HG03095 (cell line): ENCODE measurements at regions not wholly inside any gene's neighbourhood (a gene's known extent, or its start where the extent isn't known, plus 50 kb on each side); places are given as distances from the start of the nearest gene placed in this dataset.
"Not testable (repeated sequence)": the region's sequence is repeated elsewhere in the genome, so short reads cannot be mapped to it uniquely, and the experiment has no call there.

Experiments
- ATAC-seq: cut with Tn5 transposase; IDR thresholded peaks from one replicate; pipeline ENCODE4 v1.9.1; 2021; ENCODE audit warnings: moderate library complexity; ENCODE audit not compliant: unreplicated experiment

DNA sequence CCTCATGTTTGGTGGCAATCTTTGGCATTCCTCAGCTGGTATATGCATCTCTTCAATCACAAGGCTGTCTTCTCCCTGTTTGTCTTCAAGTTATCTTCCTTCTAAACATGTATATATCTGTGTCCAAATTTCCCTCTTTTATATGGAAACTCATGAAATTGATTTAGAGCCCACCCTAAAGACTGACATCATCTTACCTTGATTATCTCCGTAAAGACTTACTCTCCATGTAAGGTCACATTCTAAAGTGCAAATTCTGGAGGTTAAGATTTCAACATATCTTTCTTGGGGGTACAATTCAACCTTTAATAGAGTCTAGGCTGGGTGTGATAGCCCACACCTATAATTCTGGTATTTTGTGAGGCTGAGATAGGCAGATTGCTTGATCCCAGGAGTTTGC, 215.8 kb upstream of the LRRC4C start:
- no peak for ATAC-seq

GRCh38 chr11:41713030-41713429, 253.6 kb upstream of the LRRC4C start:
- ATAC-seq, result no peak

DNA sequence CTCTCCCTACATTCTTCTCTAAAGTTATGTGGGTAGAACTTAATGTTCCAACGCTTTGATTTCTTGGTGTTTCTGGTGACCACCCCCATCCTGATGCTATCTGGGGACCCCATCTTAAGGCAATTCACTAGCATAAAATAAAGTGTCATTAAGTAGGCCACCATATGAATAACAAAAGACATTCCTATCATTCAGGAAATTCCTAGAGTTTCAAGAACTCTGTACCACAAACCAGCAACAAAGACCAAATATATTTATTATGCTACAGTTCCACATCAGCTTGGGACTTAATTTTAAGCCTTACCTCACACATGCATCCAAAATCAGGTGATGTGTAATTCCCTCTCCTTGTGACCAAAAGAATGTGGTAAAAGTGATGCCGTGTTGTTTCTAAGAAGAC, 254.6 kb upstream of the LRRC4C start:
- ATAC-seq, result no peak

- no peak for ATAC-seq
Observed at GRCh38 chr11:41716862-41717261, 257.4 kb upstream of the LRRC4C start.

DNA sequence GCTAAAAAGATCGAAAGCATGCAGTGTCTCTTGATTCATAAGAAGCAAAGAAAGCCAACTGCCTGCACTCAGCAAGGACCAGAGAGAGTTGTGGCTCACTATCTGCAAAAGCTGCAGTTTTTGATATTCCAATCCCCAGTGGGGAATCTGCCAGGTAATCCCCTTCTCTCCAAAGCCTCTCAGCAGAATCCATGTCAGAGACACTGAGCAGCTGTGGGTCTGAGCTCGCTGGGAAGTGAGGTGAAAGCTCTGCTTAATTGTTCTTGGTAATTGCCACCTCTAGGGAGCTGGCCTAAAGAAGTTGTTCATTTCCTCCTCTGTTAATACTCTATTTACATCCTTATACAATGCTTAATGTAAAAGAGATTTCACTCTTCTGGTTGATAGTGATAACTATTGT, 261.3 kb upstream of the LRRC4C start:
- ATAC-seq, result no peak

- not testable (repeated sequence) for ATAC-seq
Observed at GRCh38 chr11:41728161-41728560, 268.7 kb upstream of the LRRC4C start.

GRCh38 chr11:41775296-41775695, 315.8 kb upstream of the LRRC4C start:
- no peak for ATAC-seq

DNA sequence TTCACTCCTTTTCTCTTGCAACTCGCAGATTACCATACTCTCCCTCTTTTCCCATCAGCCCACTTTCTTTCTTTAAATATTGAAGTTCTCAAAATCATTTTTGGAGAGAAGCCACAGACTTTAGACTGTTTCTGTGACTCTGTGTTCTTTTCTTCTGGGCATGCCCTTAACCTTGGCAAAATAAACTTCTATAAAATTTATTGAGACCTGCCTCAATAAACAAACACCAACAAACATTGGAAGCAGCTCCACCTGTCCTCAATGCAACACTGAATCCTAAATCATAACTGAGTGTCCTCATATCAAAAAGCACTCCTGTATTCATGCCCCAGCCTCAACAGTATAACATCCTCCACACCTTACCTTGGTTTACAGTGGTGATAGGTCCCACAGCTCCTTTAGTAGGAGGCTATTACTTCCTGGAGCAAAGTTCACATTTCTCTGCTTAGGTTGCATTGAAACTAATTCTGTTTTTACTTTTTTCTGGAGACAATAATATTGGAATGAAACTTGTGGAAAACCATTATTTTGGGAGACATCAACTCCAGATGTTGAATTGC, 320.0 kb upstream of the LRRC4C start:
- no peak for ATAC-seq

DNA sequence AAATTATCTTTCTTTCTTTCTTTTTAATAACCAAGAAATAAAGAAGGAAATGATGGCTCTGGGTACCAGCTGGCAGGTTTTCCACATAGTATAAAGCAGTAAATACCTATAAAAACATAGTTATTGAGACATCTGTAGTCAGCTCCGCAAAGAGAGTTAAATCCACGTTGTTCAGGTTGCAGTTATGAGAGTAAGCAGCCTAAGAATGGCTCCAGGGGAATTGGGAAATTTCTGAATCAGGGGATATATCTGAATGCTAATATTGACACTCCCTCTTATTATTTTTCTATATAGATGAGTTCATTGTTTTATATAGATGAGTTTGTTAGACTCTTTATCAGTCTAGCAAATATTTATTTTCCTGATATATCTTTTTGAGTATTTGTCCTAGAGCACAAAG, 322.0 kb upstream of the LRRC4C start:
- no peak for ATAC-seq

DNA sequence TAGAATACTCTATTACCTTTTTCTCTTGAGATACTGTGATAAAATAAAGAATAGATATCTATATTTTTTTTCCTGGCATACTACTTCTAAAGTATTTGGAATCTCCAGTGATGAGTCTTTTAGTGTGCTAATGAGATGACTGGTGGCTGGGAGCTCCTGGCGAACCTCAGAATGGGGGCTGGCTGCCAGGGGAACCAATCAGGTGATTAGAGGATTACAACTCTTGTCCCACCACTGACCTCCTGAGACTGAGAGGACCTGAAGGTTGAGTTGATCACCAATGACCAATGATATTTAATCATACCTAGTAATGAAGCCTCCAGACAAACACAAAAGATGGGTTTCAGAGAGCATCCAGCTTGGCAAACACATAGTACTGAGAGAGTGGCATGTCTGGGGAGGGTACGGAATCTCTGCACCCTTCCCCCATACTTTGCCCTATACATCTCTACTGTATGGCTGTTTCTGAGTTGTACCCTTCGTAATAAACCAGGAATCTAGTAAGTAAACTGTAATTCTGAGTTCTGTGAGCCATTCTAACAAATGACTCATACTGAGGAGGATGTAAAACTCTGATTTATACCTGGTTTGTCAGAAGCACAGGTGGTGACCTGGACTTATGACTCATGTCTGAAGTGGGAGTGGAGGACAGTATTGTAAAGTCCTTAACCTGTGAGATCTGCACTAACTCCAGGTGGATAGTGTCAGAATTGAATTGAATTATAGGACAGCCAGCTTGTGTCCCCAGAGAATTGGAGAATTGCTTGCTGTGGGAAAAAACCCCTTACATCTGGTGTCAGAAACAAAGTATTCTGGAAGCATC, 325.3 kb upstream of the LRRC4C start:
- no peak for ATAC-seq

DNA sequence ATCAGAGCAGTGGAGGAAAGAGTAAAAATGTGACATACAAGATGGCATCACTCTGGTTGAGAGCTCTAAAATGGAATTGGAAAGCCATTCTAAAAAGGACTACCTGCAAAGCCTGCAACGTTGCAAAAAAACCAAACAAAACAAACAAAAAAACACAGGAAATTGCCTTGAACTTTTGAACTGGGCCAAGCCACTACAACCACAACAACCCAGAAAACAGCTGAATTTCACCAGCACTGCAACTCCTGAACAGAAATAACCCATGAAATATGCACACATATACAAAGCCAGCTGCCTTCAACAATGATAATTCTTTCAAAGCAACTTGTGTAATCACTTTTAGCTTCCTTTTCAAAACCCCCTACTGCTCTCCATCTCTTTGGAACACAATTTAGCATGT, 326.6 kb upstream of the LRRC4C start:
- no peak for ATAC-seq

- ATAC-seq, result no peak
Observed at GRCh38 chr11:41788177-41788576, 328.7 kb upstream of the LRRC4C start.

- no peak for ATAC-seq
Observed at GRCh38 chr11:41789376-41789775, 329.9 kb upstream of the LRRC4C start.

GRCh38 chr11:41795004-41795403, 335.6 kb upstream of the LRRC4C start:
- ATAC-seq, result no peak

DNA sequence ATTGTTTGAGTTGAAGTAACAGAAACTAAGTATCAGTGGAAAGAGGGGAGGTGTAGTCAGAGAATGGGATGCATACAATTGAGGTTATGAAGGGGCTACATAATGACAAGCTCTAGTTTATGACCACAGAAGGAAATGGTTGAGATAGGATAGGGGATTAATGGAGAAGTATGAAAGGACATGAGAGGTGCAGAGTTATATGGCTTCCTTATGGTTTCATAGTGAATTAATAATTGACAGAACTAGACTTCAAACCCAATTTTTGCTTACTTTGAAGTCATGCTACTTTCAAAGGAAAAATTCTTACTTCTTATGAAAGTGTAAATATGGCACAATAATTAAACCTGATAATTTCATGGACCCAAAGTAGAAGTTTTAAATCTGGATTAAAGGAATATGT, 340.3 kb upstream of the LRRC4C start:
- ATAC-seq, result no peak

GRCh38 chr11:41803895-41804294, 344.4 kb upstream of the LRRC4C start:
- ATAC-seq, result no peak

- ATAC-seq, result no peak
Observed at GRCh38 chr11:41816396-41816795, 356.9 kb upstream of the LRRC4C start.

- not testable (repeated sequence) for ATAC-seq
Observed at GRCh38 chr11:41824287-41824686, 364.8 kb upstream of the LRRC4C start.

DNA sequence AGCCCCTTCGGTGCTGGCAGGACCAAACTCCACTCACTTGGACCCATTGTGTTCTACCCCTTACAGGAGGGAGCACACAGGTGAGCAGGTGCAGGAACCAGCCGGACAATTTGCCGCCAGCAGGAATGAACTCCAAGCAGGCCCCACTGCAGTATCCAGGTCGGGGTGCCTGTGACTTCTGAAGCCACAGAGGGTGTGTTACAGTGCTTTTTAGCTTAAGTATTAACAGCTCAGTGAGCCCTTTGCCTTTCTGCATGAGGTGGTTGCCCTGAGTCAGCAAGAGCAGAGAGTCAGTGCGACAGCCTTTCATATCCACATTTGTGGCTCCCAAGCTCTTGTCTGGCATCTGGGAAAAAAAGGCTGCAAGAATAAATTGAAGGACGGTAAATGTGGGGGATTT, 366.6 kb upstream of the LRRC4C start:
- ATAC-seq, result no peak

DNA sequence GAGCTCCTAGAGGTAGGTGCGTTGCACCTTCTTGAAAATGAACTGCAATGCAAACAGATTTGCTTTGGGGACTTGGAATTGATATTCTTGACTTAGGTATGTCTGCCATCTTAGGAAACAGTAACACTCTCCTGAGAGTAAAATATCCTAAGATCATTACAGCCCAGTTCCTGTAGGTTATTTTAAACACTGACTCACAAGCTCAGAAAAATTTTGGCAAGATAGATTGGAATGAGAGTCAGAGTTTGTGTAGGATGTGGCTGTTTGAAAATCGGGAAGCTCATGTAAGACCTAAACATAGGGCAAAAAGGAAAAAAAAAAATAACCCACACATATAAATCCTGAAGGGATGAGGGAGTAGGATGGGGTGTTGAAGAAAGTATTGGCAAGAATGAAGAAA, 377.0 kb upstream of the LRRC4C start:
- no peak for ATAC-seq

GRCh38 chr11:41842673-41843072, 383.2 kb upstream of the LRRC4C start:
- ATAC-seq, result no peak

GRCh38 chr11:41845066-41845465, 385.6 kb upstream of the LRRC4C start:
- no peak for ATAC-seq

DNA sequence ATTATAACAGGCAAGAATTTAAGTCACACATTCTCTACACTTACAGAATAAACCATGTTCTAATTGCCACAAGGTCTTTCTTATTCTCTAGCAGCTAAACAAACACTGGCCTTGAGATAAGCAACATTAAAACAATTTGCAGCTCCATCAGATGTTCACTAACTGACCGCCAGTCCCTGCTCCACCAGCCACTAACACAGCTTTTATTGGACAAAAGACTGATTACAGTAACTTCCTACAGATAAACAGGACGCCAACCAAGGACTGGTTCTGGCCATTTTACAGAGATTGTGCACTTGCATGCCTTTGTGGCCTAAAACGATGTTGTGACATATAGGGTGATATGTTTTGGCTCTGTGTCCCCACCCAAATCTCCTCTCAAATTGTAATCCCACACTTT, 388.9 kb upstream of the LRRC4C start:
- no peak for ATAC-seq
